SJCRH30 (cell line): ENCODE measurements at regions not wholly inside any gene's neighbourhood (a gene's known extent, or its start where the extent isn't known, plus 50 kb on each side); places are given as distances from the start of the nearest gene placed in this dataset.

Experiments used
- DNase-seq, 2 experiments: peaks; one replicate each; pipeline ENCODE4 v3.0.0-alpha.2; 2015 to 2020
- H3K27ac ChIP-seq: fragments of 250-450 bp; sonication (Bioruptor Pico); 2 replicates; pipeline ENCODE4 v1.5.1; 2020; ENCODE audit warnings: mild to moderate bottlenecking, moderate library complexity
- H3K27me3 ChIP-seq: fragments of 250-450 bp; sonication (Bioruptor Pico); 2 replicates; pipeline ENCODE4 v1.5.1; 2020; ENCODE audit warnings: mild to moderate bottlenecking, moderate library complexity
- H3K36me3 ChIP-seq: fragments of 250-450 bp; sonication (Bioruptor Pico); 2 replicates; pipeline ENCODE4 v1.5.1; 2020; ENCODE audit warnings: mild to moderate bottlenecking, moderate library complexity
- H3K4me1 ChIP-seq: fragments of 250-450 bp; sonication (Bioruptor Pico); 2 replicates; pipeline ENCODE4 v1.5.1; 2020; ENCODE audit warnings: mild to moderate bottlenecking, moderate library complexity
- H3K4me3 ChIP-seq: fragments of 250-450 bp; sonication (Bioruptor Pico); 2 replicates; pipeline ENCODE4 v1.5.1; 2020; ENCODE audit warnings: mild to moderate bottlenecking, moderate library complexity
- H3K9me3 ChIP-seq: fragments of 250-450 bp; sonication (Bioruptor Pico); replicated peaks from 2 replicates; pipeline ENCODE4 v1.5.1; 2020; ENCODE audit warnings: mild to moderate bottlenecking, moderate library complexity

- Histone ChIP-seq H3K27me3 (no peaks in the 10 kb centered on the region), H3K4me3 (no peak overlapping the region), H3K36me3 (no peaks in the 10 kb centered on the region), H3K4me1 (no peaks in the 10 kb centered on the region), H3K27ac (no peak overlapping the region), H3K9me3 (no peaks in the 10 kb centered on the region)
- DNase-seq = no peak
Observed at GRCh38 chr1:71184410-71184809, 103.6 kb upstream of the ZRANB2 start.

- no peak for DNase-seq
- H3K27ac ChIP-seq = no peak overlapping the region
- H3K27me3 ChIP-seq = no peaks in the 10 kb centered on the region
- H3K9me3 ChIP-seq = no peaks in the 10 kb centered on the region
- no peaks in the 10 kb centered on the region for H3K36me3 ChIP-seq
- H3K4me3 ChIP-seq = no peak overlapping the region
- no peaks in the 10 kb centered on the region for H3K4me1 ChIP-seq
Observed at GRCh38 chr1:71179997-71180396, 99.2 kb upstream of the ZRANB2 start.

- no peaks in the 10 kb centered on the region for H3K27me3 ChIP-seq
- no peak overlapping the region for H3K27ac ChIP-seq
- no peak overlapping the region for H3K4me3 ChIP-seq
- no peaks in the 10 kb centered on the region for H3K9me3 ChIP-seq
- no peak for DNase-seq
- no peaks in the 10 kb centered on the region for H3K36me3 ChIP-seq
- no peaks in the 10 kb centered on the region for H3K4me1 ChIP-seq
Observed at GRCh38 chr1:71170925-71171324, 90.1 kb upstream of the ZRANB2 start.

- DNase-seq = no peak
- Histone ChIP-seq H3K9me3 (no peaks in the 10 kb centered on the region), H3K4me1 (no peaks in the 10 kb centered on the region)
Observed at GRCh38 chr1:71167505-71167904, 86.7 kb upstream of the ZRANB2 start.

GRCh38 chr1:71166178-71167173, 85.6 kb upstream of the ZRANB2 start:
- Histone ChIP-seq H3K9me3 (no peaks in the 10 kb centered on the region), H3K27ac (no peak overlapping the region), H3K36me3 (no peaks in the 10 kb centered on the region), H3K4me3 (no peak overlapping the region), H3K27me3 (no peaks in the 10 kb centered on the region), H3K4me1 (no peaks in the 10 kb centered on the region)
- DNase-seq = no peak

More at GRCh38 chr1:71167505-71167904, 86.7 kb upstream of the ZRANB2 start:
- H3K27me3 ChIP-seq = no peaks in the 10 kb centered on the region
- no peak overlapping the region for H3K27ac ChIP-seq
- no peaks in the 10 kb centered on the region for H3K36me3 ChIP-seq
- no peak overlapping the region for H3K4me3 ChIP-seq

- no peak for DNase-seq
- no peaks in the 10 kb centered on the region for H3K36me3 ChIP-seq
- no peak overlapping the region for H3K27ac ChIP-seq
- H3K27me3 ChIP-seq = no peaks in the 10 kb centered on the region; the same call in 1 of the 2 replicates
- H3K4me1 ChIP-seq = no peaks in the 10 kb centered on the region
- no peak overlapping the region for H3K4me3 ChIP-seq
- no peaks in the 10 kb centered on the region for H3K9me3 ChIP-seq
Observed at GRCh38 chr1:71157715-71158114, 76.9 kb upstream of the ZRANB2 start.

- Histone ChIP-seq H3K4me1 (no peaks in the 10 kb centered on the region), H3K9me3 (no peaks in the 10 kb centered on the region), H3K36me3 (no peaks in the 10 kb centered on the region), H3K4me3 (no peak overlapping the region), H3K27ac (no peak overlapping the region), H3K27me3 (no peaks in the 10 kb centered on the region; the same call in 1 of the 2 replicates)
- DNase-seq = no peak
Observed at GRCh38 chr1:71157151-71157550, 76.3 kb upstream of the ZRANB2 start.

- no peak overlapping the region for H3K27ac ChIP-seq
Observed at GRCh38 chr1:71156590-71156989, 75.8 kb upstream of the ZRANB2 start.

GRCh38 chr1:71154429-71154828, 73.6 kb upstream of the ZRANB2 start:
- Histone ChIP-seq H3K4me3 (no peak overlapping the region), H3K36me3 (no peaks in the 10 kb centered on the region), H3K27ac (no peak overlapping the region), H3K9me3 (no peaks in the 10 kb centered on the region), H3K4me1 (no peaks in the 10 kb centered on the region), H3K27me3 (no peaks in the 10 kb centered on the region; the same call in 1 of the 2 replicates)
- DNase-seq = no peak

More at GRCh38 chr1:71156590-71156989, 75.8 kb upstream of the ZRANB2 start:
- DNase-seq = no peak
- H3K4me3 ChIP-seq = no peak overlapping the region
- H3K36me3 ChIP-seq = no peaks in the 10 kb centered on the region
- no peaks in the 10 kb centered on the region for H3K4me1 ChIP-seq
- H3K27me3 ChIP-seq = no peaks in the 10 kb centered on the region; the same call in 1 of the 2 replicates
- H3K9me3 ChIP-seq = no peaks in the 10 kb centered on the region

GRCh38 chr1:71153826-71154225, 73.0 kb upstream of the ZRANB2 start:
- H3K4me1 ChIP-seq = no peaks in the 10 kb centered on the region
- no peak for DNase-seq

GRCh38 chr1:71147637-71148360, 67.0 kb upstream of the ZRANB2 start:
- H3K27ac ChIP-seq = no peak overlapping the region
- no peaks in the 10 kb centered on the region for H3K4me1 ChIP-seq
- no peaks in the 10 kb centered on the region for H3K27me3 ChIP-seq
- DNase-seq = no peak
- H3K36me3 ChIP-seq = no peaks in the 10 kb centered on the region
- no peak overlapping the region for H3K4me3 ChIP-seq
- H3K9me3 ChIP-seq = no peaks in the 10 kb centered on the region

More at GRCh38 chr1:71153826-71154225, 73.0 kb upstream of the ZRANB2 start:
- Histone ChIP-seq H3K27me3 (no peaks in the 10 kb centered on the region; the same call in 1 of the 2 replicates), H3K9me3 (no peaks in the 10 kb centered on the region), H3K27ac (no peak overlapping the region), H3K4me3 (no peak overlapping the region), H3K36me3 (no peaks in the 10 kb centered on the region)

GRCh38 chr1:71135571-71135970, 54.7 kb upstream of the ZRANB2 start:
- DNase-seq = no peak
- Histone ChIP-seq H3K27me3 (no peaks in the 10 kb centered on the region), H3K36me3 (no peaks in the 10 kb centered on the region), H3K4me3 (no peak overlapping the region), H3K9me3 (no peaks in the 10 kb centered on the region), H3K4me1 (no peaks in the 10 kb centered on the region), H3K27ac (no peak overlapping the region)
